Left lobe of liver (tissue), 2 donors: ENCODE measurements at regions not wholly inside any gene's neighbourhood (a gene's known extent, or its start where the extent isn't known, plus 50 kb on each side); places are given as distances from the start of the nearest gene placed in this dataset.
A peak's percentile ranks its signal among the peaks of the same experiment; 100 is the strongest.
"Not testable (repeated sequence)": the region's sequence is repeated elsewhere in the genome, so short reads cannot be mapped to it uniquely, and the experiment has no call there.

Experiments
- ATAC-seq: fragments of 200-7000 bp; cut with Tn5 transposase; one replicate; pipeline ENCODE4 v1.9.1; 2020; ENCODE audit warnings: mild to moderate bottlenecking, moderate library complexity
- DNase-seq: peaks from one replicate; pipeline ENCODE4 v3.0.0-alpha.2; 2020; ENCODE audit warnings: low spot score
- donor health status: DM: no; HTN: no; CAD: no; lungs with moderate emphysema.
- donor health status: DM: no; HTN: yes; CAD: no.

- DNase-seq (no peak), ATAC-seq (peak; percentile 72)
Measured at GRCh38 chr5:107772418-107773310, 101.9 kb upstream of the EFNA5 start.

DNA sequence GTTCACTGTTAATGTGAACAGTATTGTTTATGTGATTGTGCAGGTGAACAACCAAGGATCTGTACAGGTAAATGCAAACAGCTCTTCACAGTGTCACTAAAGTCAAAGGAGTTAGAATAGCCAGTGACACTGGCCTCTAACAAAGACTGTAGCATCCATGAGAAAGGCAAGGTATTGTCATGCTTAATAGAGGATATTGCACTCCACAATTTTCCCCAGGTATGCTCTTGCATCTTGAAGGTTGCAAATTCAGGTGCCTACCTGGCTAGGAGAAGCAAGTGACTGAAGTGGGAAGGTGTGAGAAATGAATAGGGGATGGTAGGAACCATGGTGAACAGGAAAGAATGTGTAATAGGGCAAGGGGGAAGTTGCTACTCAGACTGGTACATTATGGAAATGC lies 101.2 kb upstream of the EFNA5 start:
- ATAC-seq (no peak), DNase-seq (no peak)

DNA sequence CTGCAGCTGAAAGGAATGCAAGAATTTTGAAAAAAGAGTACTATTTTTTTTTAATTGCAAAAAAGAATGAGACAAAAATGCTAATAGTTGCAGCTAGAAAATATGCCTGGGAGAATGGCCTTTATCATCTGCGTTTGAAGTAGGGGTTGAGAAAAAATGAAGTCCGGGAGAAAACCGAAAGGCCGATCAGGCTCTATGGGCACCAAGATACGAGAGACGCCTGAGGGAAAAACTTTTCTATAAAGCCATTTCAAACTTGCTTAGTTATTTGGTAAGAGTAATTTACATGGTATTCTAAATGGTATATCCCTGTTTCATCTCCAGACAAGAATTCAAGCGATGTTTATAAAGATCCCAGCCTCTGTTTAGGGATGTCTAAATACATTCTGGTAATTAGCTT lies 99.3 kb upstream of the EFNA5 start:
- DNase-seq (no peak), ATAC-seq (no peak)

DNA sequence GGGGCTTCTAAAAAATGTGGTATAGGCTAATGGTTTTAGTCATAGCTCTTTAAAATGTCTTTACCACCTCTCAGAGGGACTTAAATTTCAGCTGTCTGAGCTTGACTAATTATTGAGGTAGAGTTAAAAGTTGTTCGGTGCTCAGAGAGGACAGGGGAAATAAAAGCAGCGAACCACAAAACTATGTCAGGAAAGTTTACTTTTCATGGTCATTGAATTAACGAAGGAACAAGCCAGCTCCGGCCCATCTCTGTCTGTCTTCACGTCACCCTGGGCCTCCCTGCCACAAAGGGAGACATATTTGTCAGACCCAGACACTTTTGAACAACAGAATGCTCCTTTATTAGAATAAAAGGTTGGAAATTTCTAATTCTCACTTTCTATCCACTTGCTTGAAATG lies 98.8 kb upstream of the EFNA5 start:
- DNase-seq (no peak), ATAC-seq (no peak)

DNA sequence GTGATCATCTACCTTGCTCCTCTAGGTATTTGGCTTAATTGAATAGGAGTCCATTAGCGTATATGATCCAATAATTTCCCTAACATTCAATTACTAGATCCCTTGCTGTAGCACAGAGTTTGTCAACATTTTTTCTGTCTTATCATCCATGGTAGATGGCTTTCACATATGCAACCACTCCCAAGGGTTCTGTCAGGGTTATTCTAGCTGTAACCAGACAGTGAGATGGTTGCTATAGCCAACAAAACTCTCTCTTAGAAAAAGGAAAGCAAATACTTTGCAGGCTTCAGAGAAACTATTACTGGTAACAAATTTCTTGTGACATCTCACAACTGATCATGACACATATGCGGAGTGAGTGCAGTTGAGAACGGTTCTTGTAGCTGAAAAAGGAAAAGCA lies 96.2 kb upstream of the EFNA5 start:
- no peak for DNase-seq
- no peak for ATAC-seq

GRCh38 chr5:107766439-107766838 lies 95.7 kb upstream of the EFNA5 start:
- DNase-seq (no peak), ATAC-seq (peak; percentile 33)

- DNase-seq (no peak), ATAC-seq (no peak)
Measured at GRCh38 chr5:107765805-107766063, 95.0 kb upstream of the EFNA5 start.

DNA sequence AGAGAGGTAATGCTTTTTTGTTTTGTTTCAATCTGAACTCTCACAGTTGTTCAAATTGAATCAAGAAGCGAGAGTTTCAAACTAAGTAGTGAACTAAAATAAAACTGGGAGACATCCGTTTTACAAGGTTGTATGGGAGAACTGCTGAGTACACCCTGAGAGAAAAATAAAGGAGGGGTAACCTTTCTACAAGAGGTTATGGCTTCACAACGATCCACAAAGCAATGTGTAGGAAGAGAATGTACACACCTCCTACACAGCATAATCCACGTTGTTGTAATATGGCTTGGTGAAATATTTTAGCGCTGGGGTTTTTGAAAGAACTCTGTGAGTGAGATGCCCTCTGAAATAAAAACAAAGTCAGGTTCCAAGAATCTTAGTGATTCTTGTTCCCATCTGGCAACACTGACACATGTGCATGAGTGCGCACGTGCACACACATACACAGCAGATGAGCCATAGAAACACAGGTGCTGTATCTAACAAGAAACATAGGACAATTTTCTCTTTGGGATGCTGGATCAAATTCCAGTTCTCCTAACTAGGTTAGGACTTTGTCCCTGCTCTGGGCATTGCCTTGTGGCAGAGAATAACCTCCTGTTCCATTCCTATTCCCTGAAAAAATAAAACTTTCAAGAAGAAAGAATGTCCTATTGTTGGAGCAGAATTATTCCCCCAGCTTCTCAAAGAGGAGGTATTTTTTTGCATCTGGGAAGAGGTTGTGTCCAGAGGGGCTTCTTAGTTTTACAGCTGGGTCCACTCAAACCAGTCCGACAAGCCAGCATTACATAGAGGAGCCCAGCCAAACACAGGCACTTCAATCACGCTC lies 94.5 kb upstream of the EFNA5 start:
- DNase-seq (no peak), ATAC-seq (peak; percentile 27)

GRCh38 chr5:107764282-107764681 lies 93.5 kb upstream of the EFNA5 start:
- no peak for ATAC-seq
- no peak for DNase-seq

GRCh38 chr5:107753427-107753826 lies 82.7 kb upstream of the EFNA5 start:
- ATAC-seq (no peak), DNase-seq (no peak)

DNA sequence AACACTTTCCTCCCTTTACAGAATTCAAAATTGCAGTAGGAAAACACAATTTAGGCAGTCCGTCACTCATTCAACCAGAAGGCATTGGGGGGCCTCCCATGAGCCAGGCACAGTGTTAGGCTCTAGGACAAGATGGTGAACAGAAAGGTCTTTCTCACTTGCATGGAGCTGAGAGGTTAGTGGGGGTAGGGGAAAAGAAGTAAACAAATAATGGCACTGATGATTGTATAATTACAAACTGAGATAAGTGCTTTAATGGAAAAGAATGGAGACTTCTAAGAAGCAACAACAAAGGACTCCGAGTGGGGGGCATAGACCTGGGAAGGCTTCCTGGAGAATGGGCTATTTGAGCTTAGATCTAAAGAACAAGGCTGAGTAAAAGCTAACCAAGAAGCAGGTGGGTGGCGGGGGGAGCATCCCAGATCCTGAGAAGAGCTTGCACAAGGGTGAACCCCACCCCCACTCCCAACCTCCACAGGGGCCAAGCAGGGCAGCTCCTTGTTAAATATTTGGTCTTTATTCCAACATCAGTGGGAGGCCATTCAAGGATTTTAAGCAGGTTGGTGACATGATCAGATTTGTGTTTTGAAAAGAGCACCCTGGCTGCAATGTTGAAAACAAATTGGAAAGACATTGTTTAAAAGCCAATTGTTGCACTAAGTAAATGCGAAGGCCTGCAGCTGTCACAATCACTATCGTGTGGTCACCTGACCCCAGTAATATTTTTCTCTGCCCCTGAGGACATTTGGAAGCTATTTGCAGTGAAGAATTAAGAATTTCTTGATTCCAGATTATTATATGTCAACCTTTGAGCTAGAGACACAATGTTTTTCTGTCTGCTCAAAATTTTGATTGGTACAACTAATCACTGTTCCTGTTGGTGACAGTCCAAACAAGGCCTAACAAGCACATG lies 73.9 kb upstream of the EFNA5 start:
- DNase-seq (no peak), ATAC-seq (no peak)

GRCh38 chr5:107743373-107744000 lies 72.8 kb upstream of the EFNA5 start:
- ATAC-seq (no peak), DNase-seq (no peak)

DNA sequence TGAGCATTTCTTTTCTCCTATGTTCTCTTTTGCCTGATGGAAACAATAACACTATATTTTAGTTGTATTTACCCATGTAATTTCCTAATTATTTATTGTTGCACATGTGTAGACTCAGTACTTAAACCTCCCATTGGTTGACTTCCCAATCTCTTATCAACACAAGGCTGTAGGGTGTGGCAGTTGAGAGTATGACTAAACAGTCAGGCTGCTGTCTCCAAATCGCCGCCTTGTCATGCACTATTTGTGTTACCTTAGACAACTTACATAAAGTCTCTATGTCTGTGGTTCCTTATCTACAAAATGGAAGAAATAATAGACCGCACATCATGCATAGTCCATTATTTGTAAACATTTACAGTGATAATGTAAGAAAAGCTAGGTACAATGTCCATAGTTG lies 68.9 kb upstream of the EFNA5 start:
- ATAC-seq (no peak), DNase-seq (no peak)

DNA sequence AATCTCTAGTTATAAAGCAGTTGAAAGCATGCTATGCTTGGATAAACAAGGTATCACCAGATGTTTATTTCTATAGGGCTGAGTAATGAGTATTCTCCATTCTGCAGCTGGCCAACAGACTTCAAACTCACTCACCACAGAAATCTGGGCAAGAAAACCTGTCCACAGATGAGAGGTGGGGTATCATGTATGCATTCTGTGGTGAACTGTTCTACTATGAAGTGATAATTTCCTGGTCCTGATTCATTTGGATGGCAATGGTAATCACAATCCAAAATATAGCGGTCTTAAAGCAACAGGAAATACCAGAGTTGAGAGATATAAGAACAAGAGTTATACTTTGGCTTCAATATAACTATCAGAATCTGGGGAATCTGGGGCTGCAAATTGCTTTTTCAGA lies 65.9 kb upstream of the EFNA5 start:
- DNase-seq (no peak), ATAC-seq (no peak)

- ATAC-seq, DNase-seq: not testable (repeated sequence)
Measured at GRCh38 chr5:107736089-107736488, 65.4 kb upstream of the EFNA5 start.

DNA sequence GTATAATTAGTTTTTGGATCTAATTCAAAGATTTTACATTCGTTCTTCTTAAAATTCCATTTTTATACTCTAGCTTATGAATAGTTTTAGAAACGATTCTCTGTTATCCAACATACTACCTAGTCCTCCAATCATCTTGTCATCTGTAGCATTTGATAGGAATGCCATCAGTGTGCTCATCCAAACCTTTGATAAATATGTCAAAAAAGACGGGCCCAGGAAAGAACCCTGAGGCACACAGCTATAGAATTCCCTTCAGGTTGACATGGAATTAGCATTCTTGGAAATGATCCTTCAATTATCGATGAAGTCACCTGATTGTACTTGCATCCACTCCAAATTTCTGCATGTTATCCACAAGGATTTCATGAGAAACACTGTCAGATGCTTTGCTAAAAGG lies 64.8 kb upstream of the EFNA5 start:
- no peak for ATAC-seq
- DNase-seq: no peak

DNA sequence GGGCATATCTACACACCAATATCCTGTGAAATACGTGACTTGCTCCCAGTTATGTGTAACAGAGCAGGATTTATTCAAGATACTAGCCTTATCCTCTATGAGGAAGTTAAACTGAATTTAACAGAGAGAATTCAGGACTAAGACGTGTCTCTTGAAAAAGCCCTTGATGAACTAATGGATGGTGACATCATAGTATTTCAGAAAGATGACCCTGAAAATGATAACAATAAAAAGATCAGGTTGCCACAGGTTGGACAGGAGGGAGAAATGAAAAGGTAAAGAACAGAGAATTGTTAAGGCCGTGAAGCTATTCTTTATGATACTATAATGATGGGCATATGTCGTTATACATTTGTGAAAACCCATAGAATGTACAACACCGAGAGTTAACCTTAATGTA lies 56.2 kb upstream of the EFNA5 start:
- no peak for ATAC-seq
- DNase-seq: no peak

DNA sequence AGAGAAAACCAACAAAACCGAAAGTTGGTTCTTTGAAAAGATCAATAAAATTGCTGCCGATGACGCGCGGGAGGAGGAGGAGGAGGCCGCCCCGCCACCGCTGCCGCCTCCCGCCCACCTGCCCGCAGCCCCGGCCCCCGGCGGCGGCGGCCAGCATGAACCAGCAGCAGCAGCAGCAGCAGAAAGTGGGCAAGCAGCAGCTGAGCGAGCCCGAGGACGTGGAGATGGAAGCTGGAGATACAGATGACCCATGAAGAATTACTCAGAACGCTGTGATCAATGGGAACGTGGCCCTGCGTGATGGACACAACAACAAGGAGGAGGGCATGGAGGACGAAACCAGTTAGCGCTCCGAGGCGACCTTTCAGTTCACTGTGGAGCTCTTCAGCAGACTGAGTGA lies 53.9 kb upstream of the EFNA5 start:
- DNase-seq (no peak), ATAC-seq (no peak)

GRCh38 chr5:107721241-107721640 lies 50.5 kb upstream of the EFNA5 start:
- not testable (repeated sequence) for ATAC-seq

More at GRCh38 chr5:107721241-107721640, 50.5 kb upstream of the EFNA5 start:
- not testable (repeated sequence) for DNase-seq
